ACC112 (cell line): ENCODE measurements at regions not wholly inside any gene's neighbourhood (a gene's known extent, or its start where the extent isn't known, plus 50 kb on each side); places are given as distances from the start of the nearest gene placed in this dataset.

ENCODE experiments used
- H2AFZ ChIP-seq: fragments of 200-600 bp; sonication (generic); one replicate; pipeline ENCODE4 v1.6.0; 2017; ENCODE audit warnings: antibody characterized with exemption, low read length; ENCODE audit not compliant: unreplicated experiment
- H3K27ac ChIP-seq: fragments of 200-600 bp; sonication (generic); 2 replicates; pipeline ENCODE4 v1.5.1; 2014; ENCODE audit warnings: low read depth, mild to moderate bottlenecking, antibody characterized with exemption, low read length, moderate library complexity
- H3K27me3 ChIP-seq: fragments of 200-600 bp; sonication (generic); 2 replicates; pipeline ENCODE4 v1.6.1; 2014; ENCODE audit warnings: mild to moderate bottlenecking, antibody characterized with exemption, low read length, moderate library complexity, mixed read lengths; ENCODE audit not compliant: insufficient read depth
- H3K36me3 ChIP-seq: fragments of 200-600 bp; sonication (generic); 2 replicates; pipeline ENCODE4 v1.6.1; 2016; ENCODE audit warnings: mild to moderate bottlenecking, antibody characterized with exemption, low read length, moderate library complexity, mixed read lengths; ENCODE audit not compliant: insufficient read depth
- H3K4me1 ChIP-seq: fragments of 200-600 bp; sonication (generic); one replicate; pipeline ENCODE4 v1.6.1; 2016; ENCODE audit warnings: low read length, mixed read lengths; ENCODE audit not compliant: insufficient read depth, unreplicated experiment, control insufficient read depth
- H3K4me3 ChIP-seq: fragments of 200-600 bp; sonication (generic); 2 replicates; pipeline ENCODE4 v1.5.1; 2014; ENCODE audit warnings: mild to moderate bottlenecking, low read depth, low read length
- H3K79me2 ChIP-seq: fragments of 200-600 bp; sonication (generic); one replicate; pipeline ENCODE4 v1.6.0; 2016; ENCODE audit warnings: low read length; ENCODE audit not compliant: control insufficient read depth, unreplicated experiment, insufficient read depth

GRCh38 chrX:5145957-5146356, 1082.7 kb downstream of the NLGN4X start:
- no peak overlapping the region for H3K4me3 ChIP-seq
- H2AFZ ChIP-seq: no peak overlapping the region
- no peaks in the 10 kb centered on the region for H3K27me3 ChIP-seq
- H3K27ac ChIP-seq: no peak overlapping the region
- H3K4me1 ChIP-seq: no peaks in the 10 kb centered on the region
- H3K36me3 ChIP-seq: no peaks in the 10 kb centered on the region
- H3K79me2 ChIP-seq: no peaks in the 10 kb centered on the region

GRCh38 chrX:5142644-5143043, 1086.0 kb downstream of the NLGN4X start:
- no peaks in the 10 kb centered on the region for H3K79me2 ChIP-seq
- H3K27ac ChIP-seq: no peak overlapping the region
- no peaks in the 10 kb centered on the region for H3K4me1 ChIP-seq
- H3K4me3 ChIP-seq: no peak overlapping the region
- no peaks in the 10 kb centered on the region for H3K27me3 ChIP-seq
- no peak overlapping the region for H2AFZ ChIP-seq
- H3K36me3 ChIP-seq: no peaks in the 10 kb centered on the region

- H3K27ac ChIP-seq: no peak overlapping the region
- H3K4me1 ChIP-seq: no peaks in the 10 kb centered on the region
- no peak overlapping the region for H2AFZ ChIP-seq
- no peaks in the 10 kb centered on the region for H3K79me2 ChIP-seq
- H3K4me3 ChIP-seq: no peak overlapping the region
- no peaks in the 10 kb centered on the region for H3K36me3 ChIP-seq
- no peaks in the 10 kb centered on the region for H3K27me3 ChIP-seq
Measured at GRCh38 chrX:5122181-5122678, 1106.4 kb downstream of the NLGN4X start.

GRCh38 chrX:5117816-5118215, 1110.9 kb downstream of the NLGN4X start:
- no peak overlapping the region for H3K27ac ChIP-seq

GRCh38 chrX:5113128-5113527, 1115.5 kb downstream of the NLGN4X start:
- Histone ChIP-seq H3K4me3 (no peak overlapping the region), H3K79me2 (no peaks in the 10 kb centered on the region)

More at GRCh38 chrX:5117816-5118215, 1110.9 kb downstream of the NLGN4X start:
- no peaks in the 10 kb centered on the region for H3K27me3 ChIP-seq
- H3K36me3 ChIP-seq: no peaks in the 10 kb centered on the region
- no peak overlapping the region for H3K4me3 ChIP-seq
- H3K4me1 ChIP-seq: no peaks in the 10 kb centered on the region
- no peaks in the 10 kb centered on the region for H3K79me2 ChIP-seq
- no peak overlapping the region for H2AFZ ChIP-seq

GRCh38 chrX:5100004-5100403, 1128.7 kb downstream of the NLGN4X start:
- Histone ChIP-seq H3K36me3 (no peaks in the 10 kb centered on the region), H3K27ac (no peak overlapping the region), H3K4me3 (no peak overlapping the region), H3K79me2 (no peaks in the 10 kb centered on the region), H3K4me1 (no peaks in the 10 kb centered on the region), H2AFZ (no peak overlapping the region), H3K27me3 (no peaks in the 10 kb centered on the region)

More at GRCh38 chrX:5113128-5113527, 1115.5 kb downstream of the NLGN4X start:
- Histone ChIP-seq H3K36me3 (no peaks in the 10 kb centered on the region), H3K4me1 (no peaks in the 10 kb centered on the region), H3K27me3 (no peaks in the 10 kb centered on the region), H3K27ac (no peak overlapping the region), H2AFZ (no peak overlapping the region)

- Histone ChIP-seq H3K27me3 (no peaks in the 10 kb centered on the region), H2AFZ (no peak overlapping the region), H3K4me3 (no peak overlapping the region), H3K79me2 (no peaks in the 10 kb centered on the region), H3K36me3 (no peaks in the 10 kb centered on the region), H3K4me1 (no peaks in the 10 kb centered on the region), H3K27ac (no peak overlapping the region)
Measured at GRCh38 chrX:5086388-5086787, 1142.3 kb downstream of the NLGN4X start.

- H3K4me1 ChIP-seq: no peaks in the 10 kb centered on the region
- H3K36me3 ChIP-seq: no peaks in the 10 kb centered on the region
- no peaks in the 10 kb centered on the region for H3K27me3 ChIP-seq
- no peak overlapping the region for H2AFZ ChIP-seq
- no peaks in the 10 kb centered on the region for H3K79me2 ChIP-seq
- no peak overlapping the region for H3K27ac ChIP-seq
- no peak overlapping the region for H3K4me3 ChIP-seq
Measured at GRCh38 chrX:5084279-5084678, 1144.4 kb downstream of the NLGN4X start.

GRCh38 chrX:5082705-5083104, 1146.0 kb downstream of the NLGN4X start:
- H3K27ac ChIP-seq: no peak overlapping the region
- no peak overlapping the region for H3K4me3 ChIP-seq
- H2AFZ ChIP-seq: no peak overlapping the region
- no peaks in the 10 kb centered on the region for H3K4me1 ChIP-seq
- H3K36me3 ChIP-seq: no peaks in the 10 kb centered on the region
- H3K79me2 ChIP-seq: no peaks in the 10 kb centered on the region
- no peaks in the 10 kb centered on the region for H3K27me3 ChIP-seq

GRCh38 chrX:5080791-5081190, 1147.9 kb downstream of the NLGN4X start:
- no peaks in the 10 kb centered on the region for H3K27me3 ChIP-seq
- no peak overlapping the region for H3K27ac ChIP-seq
- no peaks in the 10 kb centered on the region for H3K4me1 ChIP-seq
- H2AFZ ChIP-seq: no peak overlapping the region
- no peaks in the 10 kb centered on the region for H3K79me2 ChIP-seq
- H3K36me3 ChIP-seq: no peaks in the 10 kb centered on the region
- no peak overlapping the region for H3K4me3 ChIP-seq

GRCh38 chrX:5068550-5068949, 1160.1 kb downstream of the NLGN4X start:
- no peak overlapping the region for H3K27ac ChIP-seq

More at GRCh38 chrX:5068550-5068949, 1160.1 kb downstream of the NLGN4X start:
- Histone ChIP-seq H3K27me3 (no peaks in the 10 kb centered on the region), H3K4me3 (no peak overlapping the region), H3K79me2 (no peaks in the 10 kb centered on the region), H2AFZ (no peak overlapping the region), H3K4me1 (no peaks in the 10 kb centered on the region), H3K36me3 (no peaks in the 10 kb centered on the region)
